H1 (cell line): ENCODE measurements at regions not wholly inside any gene's neighbourhood (a gene's known extent, or its start where the extent isn't known, plus 50 kb on each side); places are given as distances from the start of the nearest gene placed in this dataset.

Experiments used
- CTCF ChIA-PET: fragments of 300-600 bp; sonication (Branson Sonifier 250); formaldehyde crosslinking; loops from one replicate; lab custom pipeline; 2021; ENCODE audit not compliant: partially characterized antibody; lab: Charles Lee
- POLR2A ChIA-PET: fragments of 300-600 bp; sonication (Branson Sonifier 250); formaldehyde crosslinking; loops from one replicate; lab custom pipeline; 2021; ENCODE audit warnings: inconsistent platforms; ENCODE audit not compliant: partially characterized antibody; lab: Charles Lee
- DNase-seq, 2 experiments: peaks; one replicate each; pipeline versions ENCODE4 v3.0.0 to v3.0.0-alpha.2; 2010 to 2022; ENCODE audit warnings: low spot score in 2 of 2, low read depth in 1 of 2, mixed read lengths in 1 of 2
- FAIRE-seq: peaks from 2 replicates; lab custom pipeline; 2011; peaks lifted over from hg19 to GRCh38; lab: Jason Lieb, UNC
- H2AFZ ChIP-seq: 2 replicates; pipeline ENCODE4 v1.8.1; 2012; ENCODE audit warnings: low read length, inconsistent platforms
- H2AK5ac ChIP-seq: 2 replicates; pipeline ENCODE4 v1.6.1; 2013; ENCODE audit warnings: low read depth, low read length
- H2BK120ac ChIP-seq: replicated peaks from 2 replicates; pipeline ENCODE3; 2013; ENCODE audit warnings: low read depth, low read length, inconsistent platforms
- H2BK12ac ChIP-seq: 2 replicates; pipeline ENCODE4 v1.6.1; 2013; ENCODE audit warnings: low read depth, low read length
- H2BK15ac ChIP-seq: 2 replicates; pipeline ENCODE4 v1.6.1; 2013; ENCODE audit warnings: low read length
- H2BK20ac ChIP-seq: 2 replicates; pipeline ENCODE4 v1.6.1; 2013; ENCODE audit warnings: low read length
- H2BK5ac ChIP-seq: 2 replicates; pipeline ENCODE4 v1.6.1; 2013; ENCODE audit warnings: low read depth, low read length
- H3K14ac ChIP-seq: 2 replicates; pipeline ENCODE4 v1.6.1; 2013; ENCODE audit warnings: inconsistent platforms; ENCODE audit not compliant: insufficient read length
- H3K18ac ChIP-seq: 2 replicates; pipeline ENCODE4 v1.6.1; 2013; ENCODE audit warnings: low read length; ENCODE audit errors: extremely low read depth
- H3K23ac ChIP-seq: 2 replicates; pipeline ENCODE4 v1.6.1; 2013; ENCODE audit warnings: inconsistent platforms; ENCODE audit not compliant: insufficient read length
- H3K23me2 ChIP-seq: 2 replicates; pipeline ENCODE4 v1.6.1; 2013; ENCODE audit warnings: low read depth, low read length
- H3K27ac ChIP-seq: 2 replicates; pipeline ENCODE4 v1.6.1; 2011; ENCODE audit warnings: low read depth, low read length, inconsistent platforms
- H3K27me3 ChIP-seq, 4 experiments: replicated peaks in 1 of 4; 1 replicate in 1 of 4; 2 replicates in 3 of 4; pipeline versions ENCODE4 v1.6.1 to v1.8.1; 2011 to 2013; ENCODE audit warnings: low read length in 3 of 4, mild to moderate bottlenecking in 3 of 4, inconsistent platforms in 2 of 4, mixed read lengths in 2 of 4, moderate library complexity in 1 of 4; ENCODE audit not compliant: control insufficient read depth in 3 of 4, insufficient read depth in 3 of 4; ENCODE audit errors: extremely low read depth in 1 of 4
- H3K36me3 ChIP-seq, 4 experiments: 2 replicates each; pipeline versions ENCODE4 v1.6.1 to v1.8.1; 2011 to 2013; ENCODE audit warnings: mild to moderate bottlenecking in 4 of 4, low read length in 3 of 4, moderate library complexity in 2 of 4, control low read depth in 1 of 4, inconsistent platforms in 1 of 4; ENCODE audit not compliant: insufficient read depth in 4 of 4, control insufficient read depth in 2 of 4
- H3K4ac ChIP-seq: replicated peaks from 2 replicates; pipeline ENCODE3; 2013; ENCODE audit warnings: low read length, low read depth, mixed read lengths, inconsistent platforms; ENCODE audit not compliant: insufficient read length
- H3K4me1 ChIP-seq, 4 experiments: replicated peaks in 1 of 4; 1 replicate in 1 of 4; 2 replicates in 3 of 4; pipeline versions ENCODE4 v1.6.1 to v1.8.1; 2011 to 2013; ENCODE audit warnings: low read length in 3 of 4, inconsistent platforms in 2 of 4, mixed read lengths in 1 of 4; ENCODE audit not compliant: insufficient read depth in 4 of 4, control insufficient read depth in 3 of 4
- H3K4me2 ChIP-seq, 2 experiments: 2 replicates each; pipeline versions ENCODE4 v1.6.1 to v1.8.1; 2011 to 2013; ENCODE audit warnings: low read depth in 2 of 2, low read length in 2 of 2, control low read depth in 1 of 2, inconsistent platforms in 1 of 2, mild to moderate bottlenecking in 1 of 2; ENCODE audit not compliant: insufficient read depth in 1 of 2
- H3K4me3 ChIP-seq, 4 experiments: fragments of 200-600, 300-600 bp in 1 of 4; sonication (generic), shearing (Covaris generic), sonication (Bioruptor Twin) in 1 of 4; 2 replicates each; pipeline versions ENCODE4 v1.5.1 to v1.8.1; 2011 to 2016; ENCODE audit warnings: low read length in 4 of 4, low read depth in 3 of 4, control low read depth in 2 of 4, inconsistent platforms in 2 of 4, mild to moderate bottlenecking in 2 of 4, mixed read lengths in 1 of 4, moderate library complexity in 1 of 4; ENCODE audit not compliant: insufficient read depth in 2 of 4; ENCODE audit errors: extremely low read depth in 1 of 4
- H3K56ac ChIP-seq: replicated peaks from 2 replicates; pipeline ENCODE3; 2013; ENCODE audit warnings: low read depth, mild to moderate bottlenecking, mixed read lengths, low read length, inconsistent platforms; ENCODE audit not compliant: insufficient read length
- H3K79me1 ChIP-seq: 2 replicates; pipeline ENCODE4 v1.6.1; 2013; ENCODE audit warnings: low read depth, low read length, control low read depth
- H3K79me2 ChIP-seq, 2 experiments: 2 replicates each; pipeline versions ENCODE4 v1.6.1 to v1.8.1; 2012 to 2013; ENCODE audit warnings: low read length in 2 of 2, mild to moderate bottlenecking in 2 of 2, inconsistent platforms in 1 of 2; ENCODE audit not compliant: insufficient read depth in 2 of 2, control insufficient read depth in 1 of 2
- H3K9ac ChIP-seq, 4 experiments: replicated peaks in 1 of 4; 1 replicate in 1 of 4; 2 replicates in 3 of 4; pipeline versions ENCODE4 v1.6.1 to v1.8.1; 2011 to 2013; ENCODE audit warnings: low read depth in 3 of 4, low read length in 3 of 4, control low read depth in 2 of 4, mild to moderate bottlenecking in 2 of 4, moderate library complexity in 2 of 4, inconsistent platforms in 1 of 4; ENCODE audit errors: extremely low read depth in 1 of 4
- H3K9me3 ChIP-seq, 2 experiments: 2 replicates each; pipeline versions ENCODE4 v1.6.1 to v1.8.1; 2012 to 2013; ENCODE audit warnings: mild to moderate bottlenecking in 2 of 2, moderate library complexity in 2 of 2, control low read depth in 1 of 2, inconsistent platforms in 1 of 2, low read depth in 1 of 2, low read length in 1 of 2, mixed read lengths in 1 of 2; ENCODE audit not compliant: insufficient read depth in 2 of 2
- H4K20me1 ChIP-seq, 2 experiments: replicated peaks in 1 of 2; 2 replicates each; pipeline versions ENCODE3 to v1.8.1; 2011 to 2013; ENCODE audit warnings: inconsistent platforms in 2 of 2, low read length in 2 of 2, mild to moderate bottlenecking in 1 of 2; ENCODE audit not compliant: insufficient read depth in 2 of 2, control insufficient read depth in 1 of 2
- H4K5ac ChIP-seq: 2 replicates; pipeline ENCODE4 v1.6.1; 2013; ENCODE audit warnings: low read length, low read depth, mixed read lengths, inconsistent platforms; ENCODE audit not compliant: insufficient read length
- H4K8ac ChIP-seq: 2 replicates; pipeline ENCODE4 v1.8.0; 2013; ENCODE audit warnings: mild to moderate bottlenecking, moderate library complexity, low read length, inconsistent platforms; ENCODE audit not compliant: insufficient read depth; ENCODE audit errors: extremely low read depth
- H4K91ac ChIP-seq: replicated peaks from 2 replicates; pipeline ENCODE3; 2013; ENCODE audit warnings: low read length, mixed read lengths, inconsistent platforms; ENCODE audit not compliant: insufficient read length
- CREB1 ChIP-seq: IDR thresholded peaks from 2 replicates; pipeline ENCODE4 v1.6.1; 2012; ENCODE audit warnings: inconsistent platforms
- EP300 ChIP-seq, 2 experiments: IDR thresholded peaks; 1 replicate in 1 of 2; 2 replicates in 1 of 2; pipeline ENCODE4 v1.6.1; 2011 to 2012; ENCODE audit warnings: low read depth in 2 of 2, low read length in 2 of 2, mild to moderate bottlenecking in 2 of 2, borderline replicate concordance in 1 of 2, inconsistent platforms in 1 of 2, moderate library complexity in 1 of 2
- POU5F1 ChIP-seq: IDR thresholded peaks from 2 replicates; pipeline ENCODE4 v1.6.1; 2011; ENCODE audit warnings: low read depth, mild to moderate bottlenecking, low read length, moderate library complexity
- SIN3A ChIP-seq, 2 experiments: IDR thresholded peaks in 1 of 2; conservative IDR thresholded peaks in 1 of 2; 2 replicates each; pipeline ENCODE4 v1.6.1; 2011 to 2012; ENCODE audit warnings: low read length in 2 of 2, improper control_type of control experiment in 1 of 2, low read depth in 1 of 2, mild to moderate bottlenecking in 1 of 2
- SP1 ChIP-seq: IDR thresholded peaks from 2 replicates; pipeline ENCODE4 v1.6.1; 2011; ENCODE audit warnings: low read depth, low read length
- SP4 ChIP-seq: IDR thresholded peaks from 2 replicates; pipeline ENCODE4 v1.6.1; 2012; ENCODE audit warnings: low read length, inconsistent platforms
- SRF ChIP-seq: IDR thresholded peaks from 2 replicates; pipeline ENCODE4 v1.6.1; 2011; ENCODE audit warnings: mild to moderate bottlenecking, low read depth, low read length, moderate library complexity
- TAF7 ChIP-seq: optimal IDR thresholded peaks from 2 replicates; pipeline ENCODE3; 2011; ENCODE audit warnings: low read depth, mild to moderate bottlenecking, inconsistent platforms, low read length, moderate library complexity, borderline replicate concordance
- WGBS, 2 experiments: shearing (Covaris generic) in 1 of 2; methylation state at CpG; one replicate each; pipeline versions ENCODE4 v1.1.6 to v1.1.7; 2013 to 2015; ENCODE audit warnings: low lambda C conversion rate in 2 of 2, mixed read lengths in 2 of 2, inconsistent platforms in 1 of 2, low coverage in 1 of 2, missing lambda C conversion rate in 1 of 2; ENCODE audit not compliant: insufficient replicate concordance in 2 of 2, insufficient coverage in 1 of 2, insufficient read length in 1 of 2; ENCODE audit errors: extremely low coverage in 1 of 2, missing lambda C conversion rate in 1 of 2; 5-methylcytosine and 5-hydroxymethylcytosine counted together

- POLR2A ChIA-PET = no interaction called here
- no peak overlapping the region for H2BK120ac ChIP-seq
- WGBS, 2 experiments = 88% methylated on average over 4 of the region's 4 CpGs; no CpG with 5 or more reads in 1 of the 2 experiments
These were observed 841.2 kb upstream of the FBXO33 start for GRCh38 chr14:40273417-40273816.

More at GRCh38 chr14:40273417-40273816, 841.2 kb upstream of the FBXO33 start:
- H4K8ac ChIP-seq = no peak overlapping the region
- H2BK12ac ChIP-seq = no peak overlapping the region
- H4K20me1 ChIP-seq = no peaks in the 10 kb centered on the region
- H2AFZ ChIP-seq = no peak overlapping the region
- FAIRE-seq (no peak), DNase-seq (no peak)
- TF ChIP-seq POU5F1 (no peak), SIN3A (conservative IDR thresholded peaks at IDR 0.05 in 1 of 2, IDR thresholded peaks at IDR 0.05 in 1 of 2; ENCODE audit: low read depth in 1 of 2, low read length in 2 of 2) (no peak), EP300 (IDR thresholded peaks at IDR 0.05; ENCODE audit: borderline replicate concordance in 1 of 2, low read depth in 2 of 2, low read length in 2 of 2) (no peak), SP4 (no peak), SRF (no peak), SP1 (no peak), CREB1 (no peak), TAF7 (no peak)
- no peak overlapping the region for H3K4me3 ChIP-seq
- no peaks in the 10 kb centered on the region for H3K79me2 ChIP-seq
- H3K4ac ChIP-seq = no peak overlapping the region
- H2AK5ac ChIP-seq = no peak overlapping the region
- H3K14ac ChIP-seq = no peak overlapping the region
- no peaks in the 10 kb centered on the region for H3K36me3 ChIP-seq
- no peaks in the 10 kb centered on the region for H3K4me1 ChIP-seq
- no peaks in the 10 kb centered on the region for H3K23me2 ChIP-seq
- H3K56ac ChIP-seq = no peak overlapping the region
- no peak overlapping the region for H2BK5ac ChIP-seq
- H2BK20ac ChIP-seq = no peak overlapping the region
- no peak overlapping the region for H3K9ac ChIP-seq
- no peaks in the 10 kb centered on the region for H3K27me3 ChIP-seq
- no peak overlapping the region for H3K23ac ChIP-seq
- CTCF ChIA-PET = no interaction called here
- H3K9me3 ChIP-seq = 0 out of 4 replicates have a peak, but pooled peaks cover 0 to 4% of the 10 kb centered on the region in 2 experiments
- H4K91ac ChIP-seq = no peak overlapping the region
- H3K27ac ChIP-seq = no peak overlapping the region
- H3K18ac ChIP-seq = no peak overlapping the region
- no peak overlapping the region for H4K5ac ChIP-seq
- H3K79me1 ChIP-seq = no peaks in the 10 kb centered on the region
- no peak overlapping the region for H2BK15ac ChIP-seq
- no peak overlapping the region for H3K4me2 ChIP-seq
